ENCODE measurements at regions not wholly inside any gene's neighbourhood (a gene's known extent, or its start where the extent isn't known, plus 50 kb on each side); places are given as distances from the start of the nearest gene placed in this dataset.

- Histone ChIP-seq H3K79me2 (ENCODE audit: low read length) (no peaks in the 10 kb centered on the region), H3K4me3 (ENCODE audit: low read length) (no peak overlapping the region), H3K4me1 (ENCODE audit: low read length) (no peaks in the 10 kb centered on the region), H3F3A (ENCODE audit: insufficient read depth, low read length) (no peaks in the 10 kb centered on the region), H3K36me3 (replicated peaks; ENCODE audit: insufficient read depth, low read length) (no peaks in the 10 kb centered on the region), H3K9me2 (replicated peaks; ENCODE audit: insufficient read depth, low read length) (no peaks in the 10 kb centered on the region), H3K9ac (ENCODE audit: low read length) (no peak overlapping the region), H3K27me3 (replicated peaks; ENCODE audit: insufficient read depth, low read length) (peaks cover 84% of the 10 kb centered on the region), H3K27ac (ENCODE audit: low read length) (no peak overlapping the region), H3K9me3 (replicated peaks; ENCODE audit: insufficient read depth, low read length) (no peaks in the 10 kb centered on the region), H3K4me2 (ENCODE audit: low read depth, low read length) (no peak overlapping the region), H2AFZ (ENCODE audit: low read length) (no peak overlapping the region), H4K20me1 (ENCODE audit: insufficient read depth, low read length) (no peaks in the 10 kb centered on the region)
- TF ChIP-seq, protein P1, sequence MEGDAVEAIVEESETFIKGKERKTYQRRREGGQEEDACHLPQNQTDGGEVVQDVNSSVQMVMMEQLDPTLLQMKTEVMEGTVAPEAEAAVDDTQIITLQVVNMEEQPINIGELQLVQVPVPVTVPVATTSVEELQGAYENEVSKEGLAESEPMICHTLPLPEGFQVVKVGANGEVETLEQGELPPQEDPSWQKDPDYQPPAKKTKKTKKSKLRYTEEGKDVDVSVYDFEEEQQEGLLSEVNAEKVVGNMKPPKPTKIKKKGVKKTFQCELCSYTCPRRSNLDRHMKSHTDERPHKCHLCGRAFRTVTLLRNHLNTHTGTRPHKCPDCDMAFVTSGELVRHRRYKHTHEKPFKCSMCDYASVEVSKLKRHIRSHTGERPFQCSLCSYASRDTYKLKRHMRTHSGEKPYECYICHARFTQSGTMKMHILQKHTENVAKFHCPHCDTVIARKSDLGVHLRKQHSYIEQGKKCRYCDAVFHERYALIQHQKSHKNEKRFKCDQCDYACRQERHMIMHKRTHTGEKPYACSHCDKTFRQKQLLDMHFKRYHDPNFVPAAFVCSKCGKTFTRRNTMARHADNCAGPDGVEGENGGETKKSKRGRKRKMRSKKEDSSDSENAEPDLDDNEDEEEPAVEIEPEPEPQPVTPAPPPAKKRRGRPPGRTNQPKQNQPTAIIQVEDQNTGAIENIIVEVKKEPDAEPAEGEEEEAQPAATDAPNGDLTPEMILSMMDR (IDR thresholded peaks at IDR 0.05; ENCODE audit: low read length) = no peak
- no peak for TF ChIP-seq EZH2 (optimal IDR thresholded peaks at IDR 0.05; ENCODE audit: low read depth, low read length)
- no peak for TF ChIP-seq EZH2phosphoT487 (IDR thresholded peaks at IDR 0.05; ENCODE audit: low read length)
- no peak for DNase-seq
Measured at GRCh38 chr1:8122477-8123407, 96.6 kb upstream of the ERRFI1 start.

DNA sequence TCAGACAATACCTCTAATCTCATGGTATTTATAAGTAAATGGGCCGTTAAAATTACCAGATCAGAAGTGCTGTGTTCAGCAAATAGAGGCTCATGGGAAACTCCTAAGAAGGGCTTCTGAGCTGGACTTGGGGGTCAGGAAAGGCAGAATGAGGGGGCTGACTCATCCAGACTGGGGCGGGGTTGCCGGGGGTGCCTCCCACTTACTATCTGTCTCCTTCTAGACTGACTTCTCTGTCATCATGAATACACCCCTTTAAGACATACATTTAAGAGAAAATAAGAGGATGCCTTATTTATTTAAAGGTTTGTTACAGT lies 96.0 kb upstream of the ERRFI1 start:
- H3K4me1 ChIP-seq (ENCODE audit: low read length) = no peaks in the 10 kb centered on the region
- no peak overlapping the region for H3K9ac ChIP-seq (ENCODE audit: low read length)
- H3K79me2 ChIP-seq (ENCODE audit: low read length) = no peaks in the 10 kb centered on the region
- no peaks in the 10 kb centered on the region for H3K36me3 ChIP-seq (replicated peaks; ENCODE audit: insufficient read depth, low read length)
- H3F3A ChIP-seq (ENCODE audit: insufficient read depth, low read length) = no peaks in the 10 kb centered on the region
- DNase-seq = no peak
- peaks cover 78% of the 10 kb centered on the region for H3K27me3 ChIP-seq (replicated peaks; ENCODE audit: insufficient read depth, low read length)
- TF ChIP-seq, protein P1 (IDR thresholded peaks at IDR 0.05; ENCODE audit: low read length) = no peak
- TF ChIP-seq EZH2 (optimal IDR thresholded peaks at IDR 0.05; ENCODE audit: low read depth, low read length) (no peak), EZH2phosphoT487 (IDR thresholded peaks at IDR 0.05; ENCODE audit: low read length) (no peak)
- H3K27ac ChIP-seq (ENCODE audit: low read length) = no peak overlapping the region
- H3K4me3 ChIP-seq (ENCODE audit: low read length) = no peak overlapping the region
- no peaks in the 10 kb centered on the region for H4K20me1 ChIP-seq (ENCODE audit: insufficient read depth, low read length)
- H2AFZ ChIP-seq (ENCODE audit: low read length) = no peak overlapping the region
- no peaks in the 10 kb centered on the region for H3K9me3 ChIP-seq (replicated peaks; ENCODE audit: insufficient read depth, low read length)
- H3K4me2 ChIP-seq (ENCODE audit: low read depth, low read length) = no peak overlapping the region
- H3K9me2 ChIP-seq (replicated peaks; ENCODE audit: insufficient read depth, low read length) = no peaks in the 10 kb centered on the region

- TF ChIP-seq EZH2phosphoT487 (IDR thresholded peaks at IDR 0.05; ENCODE audit: low read length) (no peak), EZH2 (optimal IDR thresholded peaks at IDR 0.05; ENCODE audit: low read depth, low read length) (no peak)
- TF ChIP-seq, protein P1 (IDR thresholded peaks at IDR 0.05; ENCODE audit: low read length) = no peak
- H3K9me3 ChIP-seq (replicated peaks; ENCODE audit: insufficient read depth, low read length) = no peaks in the 10 kb centered on the region
- H3K27ac ChIP-seq (ENCODE audit: low read length) = no peak overlapping the region
- no peak overlapping the region for H2AFZ ChIP-seq (ENCODE audit: low read length)
- no peak for DNase-seq
- H3K9me2 ChIP-seq (replicated peaks; ENCODE audit: insufficient read depth, low read length) = no peaks in the 10 kb centered on the region
- H3K4me1 ChIP-seq (ENCODE audit: low read length) = no peaks in the 10 kb centered on the region
- no peaks in the 10 kb centered on the region for H4K20me1 ChIP-seq (ENCODE audit: insufficient read depth, low read length)
- no peaks in the 10 kb centered on the region for H3K79me2 ChIP-seq (ENCODE audit: low read length)
- H3K36me3 ChIP-seq (replicated peaks; ENCODE audit: insufficient read depth, low read length) = no peaks in the 10 kb centered on the region
- H3K4me2 ChIP-seq (ENCODE audit: low read depth, low read length) = no peak overlapping the region
- no peaks in the 10 kb centered on the region for H3F3A ChIP-seq (ENCODE audit: insufficient read depth, low read length)
- no peak overlapping the region for H3K9ac ChIP-seq (ENCODE audit: low read length)
- H3K27me3 ChIP-seq (replicated peaks; ENCODE audit: insufficient read depth, low read length) = peaks cover 78% of the 10 kb centered on the region
- H3K4me3 ChIP-seq (ENCODE audit: low read length) = no peak overlapping the region
Measured at GRCh38 chr1:8121261-8122159, 95.4 kb upstream of the ERRFI1 start.
